ENCODE measurements at regions not wholly inside any gene's neighbourhood (a gene's known extent, or its start where the extent isn't known, plus 50 kb on each side); places are given as distances from the start of the nearest gene placed in this dataset.

DNA sequence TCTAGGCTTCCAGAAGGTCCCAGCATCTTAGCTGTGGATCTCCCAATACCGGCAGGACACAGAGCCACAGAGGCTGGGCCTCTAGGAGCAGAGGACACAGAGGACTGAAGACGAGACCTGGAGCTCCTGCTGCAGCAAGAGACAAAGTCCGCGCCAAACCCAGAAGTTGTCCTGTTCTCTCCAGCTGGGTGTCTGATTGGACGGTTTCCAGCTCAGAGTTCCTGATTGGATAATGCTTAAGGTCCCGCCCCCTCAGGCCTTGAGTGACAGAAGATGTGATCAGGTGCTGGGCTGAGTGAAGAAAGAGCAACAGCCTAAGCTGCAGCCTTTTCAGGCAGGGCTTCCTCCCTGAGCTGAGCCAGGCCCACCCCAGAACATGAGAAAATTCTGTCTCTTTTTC lies 59.9 kb upstream of the ZNF85 start:
- Histone ChIP-seq H3F3A (ENCODE audit: insufficient read depth, low read length) (no peaks in the 10 kb centered on the region), H3K4me1 (ENCODE audit: low read length) (no peaks in the 10 kb centered on the region), H2AFZ (ENCODE audit: low read length) (no peak overlapping the region), H3K9me2 (replicated peaks; ENCODE audit: insufficient read depth, low read length) (no peaks in the 10 kb centered on the region), H3K27me3 (replicated peaks; ENCODE audit: insufficient read depth, low read length) (no peaks in the 10 kb centered on the region), H3K4me2 (ENCODE audit: low read depth, low read length) (no peak overlapping the region), H3K79me2 (ENCODE audit: low read length) (no peaks in the 10 kb centered on the region), H3K9ac (ENCODE audit: low read length) (no peak overlapping the region), H4K20me1 (ENCODE audit: insufficient read depth, low read length) (no peaks in the 10 kb centered on the region), H3K9me3 (replicated peaks; ENCODE audit: insufficient read depth, low read length) (no peaks in the 10 kb centered on the region), H3K27ac (ENCODE audit: low read length) (no peak overlapping the region), H3K4me3 (ENCODE audit: low read length) (no peak overlapping the region), H3K36me3 (replicated peaks; ENCODE audit: insufficient read depth, low read length) (no peaks in the 10 kb centered on the region)
- no peak for TF ChIP-seq EZH2phosphoT487 (IDR thresholded peaks at IDR 0.05; ENCODE audit: low read length)
- DNase-seq = peak; percentile 6
